ENCODE measurements at regions not wholly inside any gene's neighbourhood (a gene's known extent, or its start where the extent isn't known, plus 50 kb on each side); places are given as distances from the start of the nearest gene placed in this dataset.

DNA sequence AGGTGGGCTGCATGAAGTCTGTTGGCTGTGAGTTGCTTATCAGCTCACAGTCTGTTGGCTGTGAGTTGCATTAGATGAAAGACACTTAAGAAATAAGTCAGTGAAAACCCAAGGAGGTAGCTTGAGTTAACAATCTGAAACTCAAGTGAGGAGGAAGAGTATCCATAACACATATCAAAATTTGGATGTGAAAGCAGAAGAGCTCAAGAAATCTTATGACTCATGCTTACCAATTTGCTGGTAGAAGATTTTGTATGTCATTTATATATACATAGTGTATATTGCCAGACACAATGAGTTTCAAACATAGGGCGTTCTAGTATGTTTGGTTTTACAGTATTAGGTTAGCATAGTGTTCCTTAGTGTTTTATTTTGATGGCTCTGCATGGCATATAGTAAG, 107.4 kb downstream of the DDIT4L start:
- TF ChIP-seq, protein P1, sequence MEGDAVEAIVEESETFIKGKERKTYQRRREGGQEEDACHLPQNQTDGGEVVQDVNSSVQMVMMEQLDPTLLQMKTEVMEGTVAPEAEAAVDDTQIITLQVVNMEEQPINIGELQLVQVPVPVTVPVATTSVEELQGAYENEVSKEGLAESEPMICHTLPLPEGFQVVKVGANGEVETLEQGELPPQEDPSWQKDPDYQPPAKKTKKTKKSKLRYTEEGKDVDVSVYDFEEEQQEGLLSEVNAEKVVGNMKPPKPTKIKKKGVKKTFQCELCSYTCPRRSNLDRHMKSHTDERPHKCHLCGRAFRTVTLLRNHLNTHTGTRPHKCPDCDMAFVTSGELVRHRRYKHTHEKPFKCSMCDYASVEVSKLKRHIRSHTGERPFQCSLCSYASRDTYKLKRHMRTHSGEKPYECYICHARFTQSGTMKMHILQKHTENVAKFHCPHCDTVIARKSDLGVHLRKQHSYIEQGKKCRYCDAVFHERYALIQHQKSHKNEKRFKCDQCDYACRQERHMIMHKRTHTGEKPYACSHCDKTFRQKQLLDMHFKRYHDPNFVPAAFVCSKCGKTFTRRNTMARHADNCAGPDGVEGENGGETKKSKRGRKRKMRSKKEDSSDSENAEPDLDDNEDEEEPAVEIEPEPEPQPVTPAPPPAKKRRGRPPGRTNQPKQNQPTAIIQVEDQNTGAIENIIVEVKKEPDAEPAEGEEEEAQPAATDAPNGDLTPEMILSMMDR (conservative IDR thresholded peaks at IDR 0.05; ENCODE audit: low read length): no peak
- no peak for TF ChIP-seq EZH2phosphoT487 (IDR thresholded peaks at IDR 0.05; ENCODE audit: borderline replicate concordance, low read depth, low read length)
